NCI-H187 treated with DMSO at 0.1 percent for 48 hours (cell line): ENCODE measurements at regions not wholly inside any gene's neighbourhood (a gene's known extent, or its start where the extent isn't known, plus 50 kb on each side); places are given as distances from the start of the nearest gene placed in this dataset.

Source experiments
- DNase-seq: peaks from one replicate; lab custom pipeline; 2025; lab: John Stamatoyannopoulos, UW

DNA sequence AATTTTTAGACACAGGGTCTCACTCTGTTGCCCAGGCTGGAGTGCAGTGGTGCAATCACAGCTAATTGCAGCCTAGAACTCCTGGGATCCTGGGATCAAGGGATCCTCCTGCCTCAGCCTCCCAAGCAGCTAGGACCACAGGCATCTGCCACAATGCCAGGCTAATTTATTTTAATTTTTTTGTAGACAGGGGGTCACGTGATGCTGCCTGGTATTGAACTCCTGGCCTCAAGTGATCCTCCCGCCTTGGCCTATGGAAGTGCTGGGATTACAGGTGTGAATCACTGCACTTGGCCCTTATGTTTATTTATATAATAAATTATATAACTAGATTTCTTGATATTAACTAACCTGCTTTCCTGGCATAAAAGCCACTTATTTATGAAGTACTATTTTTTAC lies 1081.7 kb upstream of the FANCL start:
- DNase-seq = no peak

- DNase-seq = no peak
Observed at GRCh38 chr2:59322005-59322404, 1080.9 kb upstream of the FANCL start.

- DNase-seq = no peak
Observed at GRCh38 chr2:59314031-59314766, 1073.1 kb upstream of the FANCL start.

DNA sequence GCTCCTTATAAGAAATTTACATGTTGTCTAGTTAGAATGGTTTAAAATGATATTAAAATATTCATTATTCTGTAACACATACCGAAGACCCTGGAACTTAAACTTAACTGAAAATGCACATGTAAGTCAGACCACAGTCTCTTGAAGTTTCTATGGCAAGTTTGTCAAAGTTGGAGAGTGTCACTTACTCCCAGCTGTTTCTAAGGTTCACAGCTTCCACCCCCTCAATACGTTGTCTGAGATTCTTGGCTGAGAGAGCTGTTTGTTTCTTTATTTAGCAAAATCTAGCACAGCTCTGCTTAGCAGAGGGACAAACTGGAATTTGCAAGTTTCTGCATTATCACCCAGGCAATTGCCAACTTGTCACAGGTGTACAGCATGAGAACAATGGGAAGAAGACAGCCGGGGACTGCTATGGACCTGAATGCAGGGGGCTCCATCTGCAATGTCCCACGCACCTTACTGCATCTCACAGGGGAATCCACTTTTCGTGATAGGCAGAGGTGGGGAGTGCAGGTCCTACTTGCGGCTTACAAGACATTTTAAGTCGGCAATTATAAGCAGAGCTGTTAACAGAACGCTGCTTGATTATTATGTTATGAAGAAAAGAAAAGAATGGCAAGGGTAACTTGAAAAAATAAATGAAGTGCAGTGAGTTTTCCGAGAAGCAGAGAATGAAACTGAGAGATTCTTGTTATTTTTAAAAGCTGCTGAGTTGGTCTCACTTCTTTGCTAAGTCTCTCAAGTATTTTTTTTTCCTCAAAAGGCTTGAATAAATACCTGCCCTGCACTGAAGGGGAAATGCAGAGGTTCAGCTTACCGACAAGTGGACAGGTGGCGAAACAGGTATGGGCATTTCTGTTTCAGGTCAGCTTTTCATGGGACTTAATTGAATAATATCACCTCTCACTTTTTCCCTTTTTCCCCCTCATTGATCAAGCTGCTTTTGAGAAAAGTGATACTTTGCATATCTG lies 1072.1 kb upstream of the FANCL start:
- DNase-seq = no peak

GRCh38 chr2:59312029-59312428 lies 1070.9 kb upstream of the FANCL start:
- DNase-seq = no peak

GRCh38 chr2:59308108-59308507 lies 1067.0 kb upstream of the FANCL start:
- no peak for DNase-seq

GRCh38 chr2:59307196-59307595 lies 1066.1 kb upstream of the FANCL start:
- no peak for DNase-seq

- no peak for DNase-seq
Observed at GRCh38 chr2:59303272-59303671, 1062.1 kb upstream of the FANCL start.

DNA sequence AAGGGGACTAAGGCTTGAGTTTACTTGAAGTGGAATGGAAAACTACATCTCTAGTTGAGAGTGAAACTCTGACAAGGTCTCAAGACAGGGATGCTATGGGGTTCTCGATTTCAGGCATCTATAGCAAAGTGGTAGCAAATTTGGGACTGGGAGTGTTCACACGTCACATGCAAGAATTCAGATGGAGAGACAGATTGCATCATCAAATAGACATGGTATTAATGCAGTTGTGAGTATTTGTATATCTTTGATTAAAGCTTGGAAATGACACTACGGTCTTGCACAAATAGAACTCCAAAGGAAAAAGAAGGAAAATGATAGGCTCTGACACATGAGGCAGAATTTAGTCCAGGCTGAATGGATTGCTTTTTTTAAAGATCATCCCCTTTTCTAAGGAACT lies 1061.6 kb upstream of the FANCL start:
- DNase-seq = no peak

DNA sequence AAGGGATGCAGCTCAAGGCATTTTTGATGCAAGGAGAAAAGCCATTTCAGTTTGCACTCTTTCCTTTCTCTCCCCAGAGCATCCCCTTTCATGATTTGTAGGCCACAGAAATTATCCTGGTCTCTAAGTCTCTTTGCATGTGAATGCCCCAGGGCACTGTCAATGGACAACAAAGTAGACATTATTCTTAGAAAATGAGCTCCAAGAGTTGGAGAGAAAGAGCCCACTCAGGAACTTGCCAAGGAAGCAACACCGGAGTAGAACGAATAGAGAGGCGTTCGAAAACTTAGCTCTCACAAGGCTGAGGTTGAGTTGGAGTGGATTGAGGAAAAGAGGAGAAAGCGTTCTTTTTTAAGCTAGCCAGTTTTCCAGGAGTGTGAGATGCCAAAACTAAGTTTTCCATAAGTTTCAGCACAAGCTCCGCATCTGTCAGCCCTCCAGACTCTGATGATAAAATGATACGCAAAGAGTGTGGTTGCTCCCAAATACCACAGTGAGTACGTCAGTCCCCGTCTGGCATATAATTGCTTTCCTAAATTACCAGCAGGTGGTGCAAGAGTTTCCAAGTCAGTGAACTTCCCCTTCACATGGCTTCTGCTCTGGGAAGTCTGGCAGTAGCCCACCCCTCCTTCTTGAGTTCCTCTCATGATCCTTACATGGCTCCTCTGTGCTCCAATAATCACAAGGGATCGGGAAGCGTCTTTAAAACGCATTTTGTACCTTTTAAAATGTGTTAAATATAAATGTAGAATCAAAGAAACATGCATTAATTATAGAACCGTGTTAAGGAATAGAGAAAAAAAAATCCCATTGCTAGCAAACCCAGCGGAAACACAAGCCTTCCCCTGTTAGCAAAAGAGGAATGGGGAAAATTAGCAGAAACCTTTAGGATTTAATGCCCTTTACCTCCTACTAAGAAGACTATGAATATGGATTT lies 1060.6 kb upstream of the FANCL start:
- DNase-seq = peak; percentile 49

DNA sequence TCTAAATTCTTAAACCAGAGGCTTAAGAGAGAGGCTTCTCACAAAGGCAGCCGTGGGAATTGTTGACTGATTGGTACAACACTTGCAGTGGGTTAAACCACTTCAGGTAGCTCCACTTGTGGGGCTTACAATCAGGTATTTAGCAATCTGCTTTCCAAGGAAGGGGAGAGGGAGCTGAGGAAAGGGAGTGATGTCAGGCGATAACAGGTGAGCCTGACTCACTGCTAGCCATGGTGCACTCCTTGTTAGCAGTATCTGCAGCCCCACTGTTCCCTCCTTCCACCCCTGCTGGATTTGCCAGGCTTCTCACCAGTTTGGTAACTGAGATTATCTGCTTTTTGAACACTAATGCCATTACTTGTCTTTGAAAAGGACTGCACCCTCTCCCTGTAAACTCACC lies 1056.7 kb upstream of the FANCL start:
- DNase-seq = no peak

DNA sequence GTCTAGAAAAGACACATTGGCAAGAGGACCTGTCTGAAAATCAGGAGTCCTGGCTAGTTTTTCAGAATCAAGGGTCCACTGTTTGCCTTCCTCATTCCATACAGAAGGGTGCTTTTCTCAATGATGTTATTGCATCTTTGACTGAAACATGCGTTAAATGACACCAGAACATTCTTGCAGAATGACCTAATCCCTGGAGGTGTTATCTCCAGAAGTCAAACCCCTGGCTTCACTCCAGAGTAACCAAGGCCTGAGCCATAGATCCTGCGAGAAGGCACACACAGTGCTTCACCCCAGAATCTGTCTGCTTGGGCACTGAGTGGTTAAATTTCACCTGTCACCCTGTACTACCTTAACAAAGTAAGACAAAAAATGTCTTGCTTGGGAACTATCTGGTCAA lies 1055.2 kb upstream of the FANCL start:
- no peak for DNase-seq

- DNase-seq = no peak
Observed at GRCh38 chr2:59295524-59296162, 1054.5 kb upstream of the FANCL start.

GRCh38 chr2:59288771-59289170 lies 1047.6 kb upstream of the FANCL start:
- no peak for DNase-seq

DNA sequence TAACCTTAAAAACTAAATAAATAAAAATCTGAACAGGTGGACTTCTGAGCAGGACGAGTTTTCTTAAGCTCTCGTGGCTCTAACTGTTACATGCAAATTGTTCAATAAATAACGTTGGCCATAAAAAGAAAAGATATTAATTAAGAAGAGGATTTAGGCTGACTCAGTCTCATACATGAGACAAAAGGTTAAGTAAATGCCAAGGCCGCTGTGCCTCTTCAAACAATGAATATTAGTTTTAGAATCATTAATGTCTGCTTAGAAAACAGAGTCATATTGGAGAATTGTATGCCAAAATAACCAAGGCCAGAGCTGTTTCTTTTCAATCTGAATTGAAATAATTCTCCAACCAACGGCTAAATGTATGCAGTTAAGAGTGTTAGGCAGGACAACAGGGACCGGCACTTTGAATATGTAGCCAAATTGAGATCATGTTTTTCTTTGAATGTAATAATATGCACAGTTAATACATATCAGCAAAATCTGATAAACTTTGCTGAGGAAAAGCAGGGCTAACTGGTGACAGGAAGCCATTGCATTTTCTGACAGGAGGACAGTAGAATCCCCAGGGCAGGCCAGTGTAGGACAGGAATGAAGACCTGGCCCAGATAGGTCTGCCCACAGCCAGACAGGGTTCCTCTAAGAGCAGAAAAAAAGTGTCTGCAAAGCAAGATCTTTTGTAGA lies 1041.4 kb upstream of the FANCL start:
- DNase-seq = no peak

DNA sequence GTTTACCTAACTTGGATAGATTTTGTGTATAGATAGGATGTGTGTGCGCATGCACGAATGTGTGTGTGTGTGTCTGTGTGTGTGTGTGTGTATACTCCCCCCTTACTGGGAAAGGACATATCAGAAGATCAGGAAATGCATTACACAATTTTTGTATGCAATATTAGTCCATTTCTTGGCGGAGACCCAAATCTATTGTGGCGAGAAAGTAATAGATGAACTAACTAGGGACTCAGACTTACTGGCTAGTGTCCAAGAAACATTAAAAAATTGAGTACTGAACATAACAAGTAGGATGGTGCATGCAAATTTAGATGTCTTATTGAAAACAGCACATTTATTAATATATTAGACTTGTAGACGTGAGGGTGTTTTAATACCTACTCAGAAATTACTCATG lies 1036.5 kb upstream of the FANCL start:
- no peak for DNase-seq

GRCh38 chr2:59276917-59277316 lies 1035.8 kb upstream of the FANCL start:
- DNase-seq = no peak

DNA sequence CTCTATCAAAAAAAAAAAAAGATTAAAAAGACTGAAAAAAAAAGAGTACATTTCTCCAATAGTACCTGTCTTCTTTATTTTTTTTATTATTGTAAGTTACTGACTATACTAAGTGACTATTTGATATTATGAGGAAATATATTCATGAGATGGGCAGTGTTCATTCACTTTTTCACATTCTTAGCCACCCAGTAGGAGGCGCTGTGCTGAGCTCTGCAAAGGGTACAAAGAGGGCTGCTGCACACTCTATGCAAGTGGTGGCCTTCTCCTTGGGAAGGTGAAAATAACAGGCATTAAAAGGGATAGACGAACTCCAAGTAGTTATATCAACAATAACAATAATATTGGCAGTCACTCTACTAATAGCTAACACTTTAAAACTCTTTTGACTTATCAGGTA lies 1034.9 kb upstream of the FANCL start:
- DNase-seq = no peak

DNA sequence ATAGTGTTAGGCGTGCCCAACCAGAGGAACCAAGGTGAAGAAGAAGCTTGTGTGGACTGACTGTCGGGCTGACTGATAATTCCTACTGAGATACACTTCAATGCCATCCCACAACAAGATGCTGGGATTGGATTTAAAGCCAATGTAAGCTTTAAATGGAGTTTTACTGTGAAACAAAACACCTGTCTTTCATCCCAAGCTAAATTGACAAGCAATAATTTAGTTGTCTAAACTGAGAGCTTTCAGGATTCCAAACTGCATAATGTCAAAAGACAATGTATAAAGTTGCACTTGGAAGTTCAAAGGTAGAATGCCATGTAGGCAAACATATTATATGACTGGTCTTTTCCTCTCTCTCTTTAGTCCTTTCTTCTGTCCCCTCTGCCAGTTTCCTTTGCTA lies 1025.3 kb upstream of the FANCL start:
- DNase-seq = no peak

GRCh38 chr2:59259913-59260312 lies 1018.8 kb upstream of the FANCL start:
- no peak for DNase-seq

DNA sequence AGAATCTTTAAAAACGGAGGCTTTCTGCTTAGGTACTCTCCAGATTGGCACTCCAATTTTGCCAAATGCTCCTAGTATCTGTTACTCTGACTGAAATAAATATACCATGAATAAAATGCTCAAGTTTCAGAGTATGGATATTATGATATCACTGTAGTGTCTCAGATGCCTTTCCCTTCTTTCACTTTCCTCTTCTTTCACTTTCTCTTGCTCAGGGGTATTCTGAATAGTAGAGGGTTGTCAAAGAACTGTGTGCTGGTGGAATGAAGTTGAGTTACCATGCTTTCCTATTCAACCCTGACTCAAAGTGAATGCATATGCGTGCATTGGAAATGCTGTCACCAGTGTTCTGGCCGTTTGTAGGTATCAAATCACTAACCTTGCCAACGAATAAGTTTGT lies 1015.2 kb upstream of the FANCL start:
- DNase-seq = no peak
